Inflammatory macrophage (primary cell): ENCODE measurements at regions not wholly inside any gene's neighbourhood (a gene's known extent, or its start where the extent isn't known, plus 50 kb on each side); places are given as distances from the start of the nearest gene placed in this dataset.

Source experiments
- DNase-seq, 2 donors: peaks; one replicate each; pipeline ENCODE4 v3.0.0-alpha.2; 2020 to 2022

- no peak for DNase-seq
These were observed 140.5 kb downstream of the TOMM20 start for GRCh38 chr1:234988155-234988517.

DNA sequence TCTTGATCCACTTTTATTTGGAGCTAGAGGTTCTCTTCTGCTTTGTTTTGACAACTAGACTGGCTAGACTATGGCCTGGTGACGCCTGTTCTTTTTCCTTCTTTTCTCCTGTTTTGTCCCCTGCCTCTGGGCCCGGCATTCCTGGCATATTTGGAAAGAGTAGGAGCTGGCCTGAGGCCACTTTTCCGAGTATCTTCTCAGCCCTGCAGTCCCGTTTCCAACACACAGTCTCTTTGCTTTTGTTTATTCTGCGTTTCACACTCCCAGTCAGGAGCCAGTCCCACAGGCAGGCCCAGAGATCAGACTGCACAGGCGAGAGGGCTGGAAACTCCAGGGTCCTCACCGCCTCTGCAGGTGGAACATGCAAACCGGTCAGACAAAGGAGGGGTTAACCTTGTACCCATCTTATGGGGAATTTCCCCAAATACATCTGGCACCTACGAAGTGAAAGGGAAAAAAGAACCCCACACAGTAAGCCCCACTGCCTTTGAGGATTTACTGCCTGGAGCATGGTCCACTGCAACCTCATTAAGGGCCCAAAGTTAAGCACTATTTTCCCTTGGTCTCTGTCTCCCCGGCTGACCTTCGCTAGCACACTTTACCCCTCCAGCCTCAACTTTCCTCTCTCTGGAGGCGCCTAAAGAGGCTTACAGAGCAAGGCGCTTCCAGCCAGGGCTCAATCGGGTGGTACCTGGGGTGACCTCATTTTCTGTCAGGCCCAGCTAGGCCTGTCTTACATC, 141.1 kb downstream of the TOMM20 start:
- no peak for DNase-seq

- peak in 1 of 2 donors; percentile 29 for DNase-seq
These were observed 141.8 kb downstream of the TOMM20 start for GRCh38 chr1:234986750-234987414.

DNA sequence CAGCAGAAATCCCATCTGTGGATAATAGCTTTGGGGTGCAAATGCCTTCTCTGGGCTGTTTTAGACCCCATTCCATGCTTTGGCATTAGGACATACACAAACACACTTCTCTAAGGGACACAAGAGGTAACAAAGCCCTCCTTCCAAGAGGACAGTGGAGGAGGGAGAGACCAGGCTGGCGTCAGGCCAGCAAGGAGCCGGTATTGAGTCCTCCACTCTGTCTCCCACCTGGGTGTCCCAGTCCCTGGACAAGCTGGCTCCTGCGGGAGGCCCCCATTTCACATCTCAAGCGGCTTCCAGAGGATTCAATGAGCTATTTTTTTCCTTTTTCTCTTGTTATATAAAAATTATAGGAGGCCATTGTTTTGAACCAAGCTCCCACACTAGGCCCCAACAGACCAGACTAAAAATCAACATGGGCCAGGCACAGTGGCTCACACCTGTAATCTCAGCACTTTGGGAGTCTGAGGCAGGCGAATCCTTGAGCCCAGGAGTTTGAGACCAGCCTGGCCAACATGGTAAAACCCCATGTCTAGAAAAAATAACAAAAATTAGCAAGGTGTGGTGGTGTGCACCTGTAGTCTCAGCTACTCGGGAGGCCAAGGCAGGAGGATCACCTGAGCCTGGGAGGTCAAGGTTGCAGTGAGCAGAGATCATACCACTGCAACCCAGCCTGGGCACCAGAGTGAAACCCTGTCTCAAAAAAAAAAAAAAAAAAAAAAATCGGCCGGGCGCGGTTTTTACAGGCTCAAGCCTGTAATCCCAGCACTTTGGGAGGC, 142.9 kb downstream of the TOMM20 start:
- DNase-seq = no peak

DNA sequence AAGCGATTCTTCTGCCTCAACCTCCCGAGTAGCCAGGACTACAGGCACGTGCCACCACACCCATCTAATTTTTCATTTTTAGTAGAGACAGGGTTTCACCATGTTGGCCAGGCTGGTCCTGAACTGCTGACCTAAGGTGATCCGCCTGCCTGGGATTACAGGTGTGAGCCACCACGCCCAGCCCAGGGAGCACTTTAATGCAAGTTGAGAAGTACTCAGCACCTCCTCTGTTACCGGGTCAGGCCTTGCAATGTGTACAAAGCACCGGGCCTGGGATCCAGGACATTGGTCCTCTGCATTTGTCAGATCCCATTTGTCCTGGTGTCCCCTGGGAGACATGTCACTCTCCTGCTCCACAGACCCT, 143.6 kb downstream of the TOMM20 start:
- DNase-seq = no peak

DNA sequence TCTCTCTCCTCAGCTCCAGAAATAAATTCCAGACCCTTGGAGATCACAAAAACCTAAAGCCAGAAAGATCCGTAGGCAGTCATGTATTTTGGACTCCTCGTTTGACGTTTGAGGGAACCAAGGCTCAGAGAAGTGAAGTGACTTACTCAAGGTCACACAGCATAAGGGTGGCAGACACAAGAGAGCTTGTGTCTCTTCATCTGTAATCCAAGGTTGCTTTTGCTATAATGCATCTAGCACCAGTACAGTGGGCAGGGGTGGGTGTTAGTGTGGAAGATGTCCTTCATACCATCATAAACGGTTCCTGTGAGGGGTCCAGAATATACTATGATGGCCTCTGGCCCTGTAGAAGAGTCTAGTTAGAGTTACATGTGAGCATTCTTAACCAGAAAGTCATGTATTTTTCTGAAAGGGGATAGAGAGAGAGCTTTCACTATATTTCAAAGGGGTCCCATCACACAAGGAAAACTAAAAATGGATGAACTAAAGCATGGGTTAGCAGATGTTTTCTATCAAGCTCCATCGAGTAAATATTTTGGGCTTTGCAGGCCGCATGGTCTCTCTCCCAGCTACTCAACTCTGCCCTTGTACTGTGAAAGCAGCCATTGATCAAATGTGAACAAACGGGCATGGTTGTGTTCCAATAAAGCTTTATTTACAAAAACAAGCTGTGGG, 144.9 kb downstream of the TOMM20 start:
- no peak for DNase-seq

GRCh38 chr1:234981758-234982157, 146.9 kb downstream of the TOMM20 start:
- no peak for DNase-seq

- DNase-seq = peak; percentile 97
These were observed 147.8 kb downstream of the TOMM20 start for GRCh38 chr1:234980645-234981396.

DNA sequence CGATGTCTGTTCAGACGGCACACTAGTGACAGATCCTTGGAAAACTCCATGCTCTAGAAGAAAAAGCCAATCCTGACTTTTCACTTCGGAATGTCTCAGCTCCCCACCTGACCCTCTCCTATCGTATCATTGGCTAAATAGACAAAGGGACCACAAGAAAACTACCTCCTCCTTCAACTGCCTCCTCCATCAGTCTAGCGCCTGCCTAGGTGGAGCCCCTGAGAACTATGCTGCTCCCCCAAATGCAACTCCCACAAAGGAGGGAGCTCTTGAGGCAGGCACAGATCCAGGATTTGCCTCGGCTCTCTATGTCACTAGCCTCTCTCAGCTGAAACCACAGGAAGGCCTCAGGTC, 148.4 kb downstream of the TOMM20 start:
- no peak for DNase-seq

GRCh38 chr1:234979296-234980279, 149.0 kb downstream of the TOMM20 start:
- DNase-seq = peak in 1 of 2 donors; percentile 35

GRCh38 chr1:234978397-234979295, 150.0 kb downstream of the TOMM20 start:
- DNase-seq = peak; percentile 96

DNA sequence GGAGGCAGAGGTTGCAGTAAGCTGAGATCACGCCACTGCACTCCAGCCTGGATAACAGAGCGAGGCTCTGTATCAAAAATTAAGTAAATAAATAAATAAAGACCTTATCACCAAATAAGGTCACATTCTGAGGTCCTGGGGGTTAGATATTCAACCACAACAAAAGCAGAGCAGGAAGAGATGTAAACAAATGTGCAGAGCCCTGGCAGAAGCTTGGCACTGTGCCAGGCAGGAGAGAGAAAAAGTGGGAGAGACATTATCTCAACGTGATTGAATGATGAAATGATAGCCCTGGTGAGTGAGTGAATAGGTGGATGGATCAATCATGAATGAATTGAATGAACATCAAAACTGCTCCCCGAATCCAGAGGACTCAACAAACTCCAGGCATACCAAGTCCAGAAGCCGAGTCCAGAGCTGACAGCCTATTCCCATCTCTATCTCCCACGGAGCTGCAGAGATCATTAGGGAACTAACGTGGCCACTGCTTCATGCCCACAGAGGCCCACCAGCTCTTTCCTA, 150.7 kb downstream of the TOMM20 start:
- no peak for DNase-seq

GRCh38 chr1:234976861-234977680, 151.6 kb downstream of the TOMM20 start:
- peak; percentile 51 to 67 for DNase-seq

DNA sequence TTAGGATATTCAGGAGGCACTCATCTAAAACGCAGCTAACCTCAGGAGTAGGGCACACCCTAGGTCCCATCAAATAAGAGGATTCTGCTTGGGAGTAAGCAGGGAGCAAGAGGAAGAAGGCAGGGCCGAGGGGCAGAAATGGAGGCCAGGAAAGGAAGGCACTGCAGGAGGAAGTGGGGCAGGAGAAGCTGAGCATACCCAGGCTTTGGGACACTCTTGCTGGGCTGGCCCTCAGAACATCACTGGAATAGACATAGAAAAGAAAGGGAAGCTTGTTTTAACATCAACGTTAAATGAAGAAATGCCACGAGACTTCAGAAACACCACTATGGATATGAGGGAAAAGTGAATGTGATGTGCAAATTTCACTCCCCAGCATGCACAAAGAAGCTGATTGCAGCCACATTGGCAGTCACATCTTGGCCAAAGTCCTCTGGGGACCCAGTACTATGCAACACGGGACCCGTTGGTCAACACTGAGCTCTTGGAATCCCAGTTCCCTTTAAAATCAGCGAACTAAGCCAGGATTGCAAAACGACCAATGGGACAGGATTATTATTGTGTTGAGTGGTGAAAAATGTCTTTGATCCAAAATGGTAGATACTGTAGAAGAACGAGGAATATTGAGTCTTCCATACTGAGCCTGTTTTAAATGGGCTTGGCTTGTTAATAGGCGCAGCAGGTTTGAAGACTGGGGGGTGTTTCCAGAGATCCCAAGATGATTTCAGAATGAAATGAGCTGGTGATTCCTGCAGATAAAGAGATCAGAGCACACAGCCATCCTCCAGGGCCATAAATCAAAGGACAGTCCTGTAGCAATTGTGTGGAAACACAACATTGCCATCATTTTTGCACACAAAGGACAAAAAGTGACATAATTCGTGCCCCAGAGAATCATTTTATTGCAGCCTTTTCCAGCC, 152.4 kb downstream of the TOMM20 start:
- DNase-seq = peak; percentile 90 to 97

- DNase-seq = peak; percentile 95
These were observed 153.3 kb downstream of the TOMM20 start for GRCh38 chr1:234975122-234975940.

DNA sequence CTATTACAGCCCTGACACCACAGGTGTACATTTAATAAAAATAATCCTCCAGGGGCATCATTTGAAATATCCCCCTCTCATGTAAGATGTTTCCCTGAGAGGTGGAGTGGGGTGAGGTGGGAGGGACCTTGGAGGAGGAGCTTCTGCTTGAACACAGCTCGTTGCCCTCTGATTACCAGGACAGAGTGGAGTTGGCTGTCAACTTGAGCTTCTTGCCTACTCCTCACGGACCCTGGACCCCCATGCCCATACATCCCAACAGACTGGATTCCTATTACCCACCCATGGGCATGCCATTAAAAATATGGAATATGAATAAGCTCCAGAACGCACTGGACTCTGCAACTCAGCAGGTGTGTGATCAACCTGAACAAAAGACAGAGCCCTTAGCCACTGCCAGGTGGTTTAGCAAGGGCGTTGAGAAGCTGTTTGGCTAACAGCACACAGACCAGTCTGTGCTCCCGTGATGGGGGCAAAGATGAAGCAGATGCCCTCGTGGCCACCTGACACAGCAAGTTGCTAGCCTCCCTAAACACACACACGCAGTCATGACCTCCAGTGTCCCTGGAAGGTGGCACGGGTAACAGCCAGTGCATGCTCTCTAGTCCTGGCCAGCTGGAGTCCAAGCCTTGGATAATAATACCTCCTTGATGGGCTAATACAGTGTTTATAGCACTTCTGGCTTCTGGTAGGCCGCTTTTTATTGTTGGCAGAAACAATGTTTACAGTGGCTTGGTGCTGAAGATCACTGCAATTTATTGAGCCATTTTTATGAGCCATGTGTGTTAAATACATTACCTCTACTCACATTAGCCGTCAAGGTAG, 155.0 kb downstream of the TOMM20 start:
- no peak for DNase-seq
